ENCODE measurements at regions not wholly inside any gene's neighbourhood (a gene's known extent, or its start where the extent isn't known, plus 50 kb on each side); places are given as distances from the start of the nearest gene placed in this dataset.
A peak's percentile ranks its signal among the peaks of the same experiment; 100 is the strongest.

GRCh38 chr14:98711453-98711852 lies 560.5 kb downstream of the BCL11B start:
- intact Hi-C loops (cut with DNase I), result no loop called here
- 60 to 68% (median 64%) methylated on average over 2 of the region's 2 CpGs for WGBS, 3 donors
- ATAC-seq (no peak), DNase-seq (no peak)
- Histone ChIP-seq H3K36me3 (ENCODE audit: insufficient read depth in 1 of 2, low read depth in 1 of 2) (no peaks in the 10 kb centered on the region), H3K4me1 (no peaks in the 10 kb centered on the region), H3K4me3 (no peak overlapping the region), H3K27ac (no peak overlapping the region), H3K27me3 (ENCODE audit: insufficient read depth in 3 of 3, low read length in 2 of 3) (no peaks in the 10 kb centered on the region), H3K9me3 (no peaks in the 10 kb centered on the region)
- TF ChIP-seq, protein P1, sequence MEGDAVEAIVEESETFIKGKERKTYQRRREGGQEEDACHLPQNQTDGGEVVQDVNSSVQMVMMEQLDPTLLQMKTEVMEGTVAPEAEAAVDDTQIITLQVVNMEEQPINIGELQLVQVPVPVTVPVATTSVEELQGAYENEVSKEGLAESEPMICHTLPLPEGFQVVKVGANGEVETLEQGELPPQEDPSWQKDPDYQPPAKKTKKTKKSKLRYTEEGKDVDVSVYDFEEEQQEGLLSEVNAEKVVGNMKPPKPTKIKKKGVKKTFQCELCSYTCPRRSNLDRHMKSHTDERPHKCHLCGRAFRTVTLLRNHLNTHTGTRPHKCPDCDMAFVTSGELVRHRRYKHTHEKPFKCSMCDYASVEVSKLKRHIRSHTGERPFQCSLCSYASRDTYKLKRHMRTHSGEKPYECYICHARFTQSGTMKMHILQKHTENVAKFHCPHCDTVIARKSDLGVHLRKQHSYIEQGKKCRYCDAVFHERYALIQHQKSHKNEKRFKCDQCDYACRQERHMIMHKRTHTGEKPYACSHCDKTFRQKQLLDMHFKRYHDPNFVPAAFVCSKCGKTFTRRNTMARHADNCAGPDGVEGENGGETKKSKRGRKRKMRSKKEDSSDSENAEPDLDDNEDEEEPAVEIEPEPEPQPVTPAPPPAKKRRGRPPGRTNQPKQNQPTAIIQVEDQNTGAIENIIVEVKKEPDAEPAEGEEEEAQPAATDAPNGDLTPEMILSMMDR (IDR thresholded peaks at IDR 0.05), result no peak

GRCh38 chr14:98714626-98715425 lies 557.2 kb downstream of the BCL11B start:
- TF ChIP-seq, protein P1 (IDR thresholded peaks at IDR 0.05), result no peak
- intact Hi-C loops (cut with DNase I), result no loop called here
- DNase-seq, result no peak
- no peaks in the 10 kb centered on the region for H3K27me3 ChIP-seq (ENCODE audit: insufficient read depth in 3 of 3, low read length in 2 of 3)
- H3K27ac ChIP-seq, result no peak overlapping the region
- H3K36me3 ChIP-seq (ENCODE audit: insufficient read depth in 1 of 2, low read depth in 1 of 2), result no peaks in the 10 kb centered on the region
- no peaks in the 10 kb centered on the region for H3K9me3 ChIP-seq
- 14 to 23% (median 21%) methylated on average over 8 of the region's 8 CpGs for WGBS, 3 donors
- ATAC-seq, result peak; percentile 63 to 85 (median 76)
- no peak overlapping the region for H3K4me3 ChIP-seq
- H3K4me1 ChIP-seq, result no peaks in the 10 kb centered on the region

DNA sequence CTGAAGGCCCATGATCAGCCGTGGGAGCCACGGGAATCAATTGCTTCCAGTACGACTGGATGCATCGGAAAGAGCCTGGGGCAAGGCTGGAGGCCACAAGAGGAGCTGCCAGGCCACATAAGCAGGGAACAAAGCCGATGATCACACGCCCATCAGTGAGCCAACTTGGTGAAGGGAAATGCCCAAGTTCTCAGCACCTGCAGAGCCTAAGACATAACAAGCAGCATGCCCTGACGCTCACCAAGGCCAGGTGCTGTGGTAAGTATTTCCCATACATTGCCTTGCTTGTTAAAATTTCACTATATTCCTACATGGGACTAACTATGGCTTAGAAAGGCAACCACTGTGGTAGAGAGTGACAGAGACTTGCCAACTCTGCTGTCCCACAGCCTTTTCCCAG lies 555.9 kb downstream of the BCL11B start:
- H3K9me3 ChIP-seq, result no peaks in the 10 kb centered on the region
- H3K27me3 ChIP-seq (ENCODE audit: insufficient read depth in 3 of 3, low read length in 2 of 3), result no peaks in the 10 kb centered on the region
- intact Hi-C loops (cut with DNase I), result no loop called here
- H3K27ac ChIP-seq, result no peak overlapping the region
- no peak overlapping the region for H3K4me3 ChIP-seq
- H3K4me1 ChIP-seq, result no peaks in the 10 kb centered on the region
- no peaks in the 10 kb centered on the region for H3K36me3 ChIP-seq (ENCODE audit: insufficient read depth in 1 of 2, low read depth in 1 of 2)
- ATAC-seq (peak in 1 of 4 donors; percentile 22), DNase-seq (no peak)
- TF ChIP-seq, protein P1 (IDR thresholded peaks at IDR 0.05), result no peak
- 74 to 86% (median 83%) methylated on average over 7 of the region's 7 CpGs for WGBS, 3 donors

GRCh38 chr14:98721061-98721460 lies 550.9 kb downstream of the BCL11B start:
- WGBS, 3 donors, result 69 to 79% (median 73%) methylated on average over 1 of the region's 1 CpG
- Histone ChIP-seq H3K36me3 (ENCODE audit: insufficient read depth in 1 of 2, low read depth in 1 of 2) (no peaks in the 10 kb centered on the region), H3K9me3 (no peaks in the 10 kb centered on the region), H3K4me1 (no peaks in the 10 kb centered on the region), H3K4me3 (no peak overlapping the region), H3K27me3 (ENCODE audit: insufficient read depth in 3 of 3, low read length in 2 of 3) (peaks cover 0 to 9% (median 0%) of the 10 kb centered on the region in 3 donors), H3K27ac (no peak overlapping the region)
- no peak for ATAC-seq
- TF ChIP-seq, protein P1 (IDR thresholded peaks at IDR 0.05), result no peak
- DNase-seq, result no peak
- intact Hi-C loops (cut with DNase I), result no loop called here

- no peak for ATAC-seq
- no peaks in the 10 kb centered on the region for H3K4me1 ChIP-seq
- no peaks in the 10 kb centered on the region for H3K9me3 ChIP-seq
- TF ChIP-seq, protein P1 (IDR thresholded peaks at IDR 0.05), result no peak
- no peak overlapping the region for H3K27ac ChIP-seq
- H3K36me3 ChIP-seq (ENCODE audit: insufficient read depth in 1 of 2, low read depth in 1 of 2), result no peaks in the 10 kb centered on the region
- H3K27me3 ChIP-seq (ENCODE audit: insufficient read depth in 3 of 3, low read length in 2 of 3), result peaks cover 0 to 9% (median 0%) of the 10 kb centered on the region in 3 donors
- no peak for DNase-seq
- H3K4me3 ChIP-seq, result no peak overlapping the region
- intact Hi-C loops (cut with DNase I), result no loop called here
- WGBS, 3 donors, result 66 to 81% (median 73%) methylated on average over 9 of the region's 9 CpGs
Observed at GRCh38 chr14:98724734-98725133, 547.3 kb downstream of the BCL11B start.

Data from psoas muscle (tissue), 7 donors.